GM23248 (cell line): ENCODE measurements at regions not wholly inside any gene's neighbourhood (a gene's known extent, or its start where the extent isn't known, plus 50 kb on each side); places are given as distances from the start of the nearest gene placed in this dataset.

ENCODE experiments used
- EZH2 ChIP-seq: fragments of 200-600 bp; sonication (generic); IDR thresholded peaks from 2 replicates; pipeline ENCODE4 v1.6.1; 2018; ENCODE audit warnings: antibody characterized with exemption, mild to moderate bottlenecking; ENCODE audit not compliant: insufficient read depth, poor library complexity, severe bottlenecking
- EZH2phosphoT487 ChIP-seq: fragments of 200-600 bp; sonication (generic); IDR thresholded peaks from 2 replicates; pipeline ENCODE4 v1.6.1; 2018; ENCODE audit warnings: antibody characterized with exemption, moderate library complexity, mild to moderate bottlenecking, low read depth; ENCODE audit not compliant: insufficient read depth

GRCh38 chr15:38054488-38054887 lies 120.0 kb downstream of the TMCO5A start:
- TF ChIP-seq EZH2: no peak
- no peak for TF ChIP-seq EZH2phosphoT487
